Panc1 (cell line): ENCODE measurements at regions not wholly inside any gene's neighbourhood (a gene's known extent, or its start where the extent isn't known, plus 50 kb on each side); places are given as distances from the start of the nearest gene placed in this dataset.

ENCODE experiments used
- ATAC-seq: fragments of 200-7000 bp; cut with Tn5 transposase; 2 replicates; pipeline ENCODE4 v1.9.1; 2020; ENCODE audit warnings: mild to moderate bottlenecking, moderate library complexity
- BruUV-seq: library from RNA; stranded (reverse); fragments of 400-500 nt; replicated peaks from 2 replicates; lab custom pipeline; 2021; lab: Mats Ljungman, UMichigan
- CTCF ChIA-PET: fragments of 300-600 bp; sonication (Branson Sonifier 250); formaldehyde crosslinking; loops from one replicate; lab custom pipeline; 2022; ENCODE audit warnings: antibody characterized with exemption; lab: Charles Lee
- POLR2A ChIA-PET: fragments of 300-600 bp; sonication (Branson Sonifier 250); formaldehyde crosslinking; loops from one replicate; lab custom pipeline; 2022; ENCODE audit warnings: antibody characterized with exemption; lab: Charles Lee
- DNase-seq: peaks from one replicate; pipeline ENCODE4 v3.0.0-alpha.2; 2010; ENCODE audit warnings: low read depth, low spot score
- H3K27ac ChIP-seq: 2 replicates; pipeline ENCODE4 v1.5.1; 2011; ENCODE audit warnings: mild to moderate bottlenecking, low read length, inconsistent platforms
- H3K27me3 ChIP-seq: fragments of 200-500 bp; sonication (Bioruptor generic); 2 replicates; pipeline ENCODE4 v1.6.0; 2014; ENCODE audit warnings: low read length, inconsistent platforms; ENCODE audit not compliant: control insufficient read depth, insufficient read depth
- H3K36me3 ChIP-seq: fragments of 200-500 bp; sonication (Bioruptor generic); 2 replicates; pipeline ENCODE4 v1.5.1; 2014; ENCODE audit warnings: inconsistent platforms, mild to moderate bottlenecking, low read length, moderate library complexity; ENCODE audit not compliant: control insufficient read depth, insufficient read depth
- H3K4me1 ChIP-seq: 2 replicates; pipeline ENCODE4 v1.5.1; 2011; ENCODE audit warnings: inconsistent platforms, mild to moderate bottlenecking, low read length, moderate library complexity; ENCODE audit not compliant: control insufficient read depth, insufficient read depth
- H3K4me3 ChIP-seq, 2 experiments: 2 replicates each; pipeline ENCODE4 v1.5.1; 2011 to 2012; ENCODE audit warnings: low read depth in 2 of 2, low read length in 2 of 2, mild to moderate bottlenecking in 2 of 2, inconsistent platforms in 1 of 2, moderate library complexity in 1 of 2
- H3K9me3 ChIP-seq: fragments of 200-500 bp; sonication (Bioruptor generic); 2 replicates; pipeline ENCODE4 v1.5.1; 2014; ENCODE audit warnings: low read depth, mild to moderate bottlenecking, inconsistent platforms, low read length, moderate library complexity; ENCODE audit not compliant: control insufficient read depth, insufficient read depth
- CTCF ChIP-seq: fragments of 450-650 bp; IDR thresholded peaks from 2 replicates; pipeline ENCODE4 v1.5.1; 2017; ENCODE audit warnings: mild to moderate bottlenecking
- POLR2AphosphoS5 ChIP-seq: IDR thresholded peaks from 2 replicates; pipeline ENCODE4 v1.6.1; 2012; ENCODE audit warnings: mild to moderate bottlenecking, low read depth, low read length, moderate library complexity
- SIN3A ChIP-seq: IDR thresholded peaks from 2 replicates; pipeline ENCODE4 v1.6.1; 2012; ENCODE audit warnings: low read depth, mild to moderate bottlenecking, low read length, moderate library complexity, borderline replicate concordance; ENCODE audit not compliant: insufficient read depth
- TCF7L2 ChIP-seq: IDR thresholded peaks from 2 replicates; pipeline ENCODE4 v1.6.1; 2011; ENCODE audit warnings: mild to moderate bottlenecking, low read depth, low read length, inconsistent platforms
- in situ Hi-C: cut with HindIII; loops from 2 replicates; pipeline ENCODE4 v1.10.0; 2016; ENCODE audit warnings: low sequenced_read_pairs, low pct_unique_long_range_greater_than_20kb
- intact Hi-C: fragments of 100-400 bp; cut with micrococcal nuclease; formaldehyde crosslinking; loops from one replicate; pipeline ENCODE4 v1.10.0; 2022; ENCODE audit not compliant: unreplicated experiment
- TF ChIP-seq, protein P1 (sequence below), 2 experiments: IDR thresholded peaks; 2 replicates each; pipeline ENCODE4 v1.6.1; 2011 to 2012; ENCODE audit warnings: low read depth in 2 of 2, control low read depth in 1 of 2, low read length in 1 of 2, mild to moderate bottlenecking in 1 of 2, moderate library complexity in 1 of 2; ENCODE audit not compliant: insufficient read depth in 1 of 2

GRCh38 chr19:30105316-30105715, 163.3 kb downstream of the URI1 start:
- ChIA-PET POLR2A (no interaction called here), CTCF (no interaction called here)
- in situ Hi-C loops, result no loop called here

DNA sequence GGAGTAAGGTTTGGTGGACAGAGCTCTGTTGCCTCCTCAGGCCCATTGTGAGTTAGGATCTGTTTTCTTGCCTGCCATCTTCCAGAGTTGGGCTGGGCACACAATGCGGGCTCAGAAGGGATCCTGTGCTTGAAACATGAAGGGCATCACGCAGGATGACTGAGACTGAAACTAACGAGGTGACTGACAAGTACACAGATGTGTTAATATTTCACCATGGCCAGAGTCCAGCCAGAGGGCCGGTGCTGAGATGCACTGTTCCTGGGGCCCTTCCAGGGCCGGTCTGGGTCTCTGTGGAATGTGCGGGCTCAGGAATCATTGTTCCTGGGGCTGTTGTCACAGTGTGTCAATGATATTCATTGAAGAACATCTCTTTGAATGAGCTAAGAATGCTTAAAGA, 163.7 kb downstream of the URI1 start:
- Histone ChIP-seq H3K36me3 (no peaks in the 10 kb centered on the region), H3K4me3 (no peak overlapping the region), H3K27ac (no peak overlapping the region), H3K9me3 (no peaks in the 10 kb centered on the region), H3K27me3 (peaks cover 8% of the 10 kb centered on the region; the same call in 1 of the 2 replicates), H3K4me1 (no peaks in the 10 kb centered on the region)
- TF ChIP-seq CTCF, result no peak
- TF ChIP-seq POLR2AphosphoS5, result no peak
- TF ChIP-seq TCF7L2, result no peak
- no peak for TF ChIP-seq SIN3A
- TF ChIP-seq, protein P1, sequence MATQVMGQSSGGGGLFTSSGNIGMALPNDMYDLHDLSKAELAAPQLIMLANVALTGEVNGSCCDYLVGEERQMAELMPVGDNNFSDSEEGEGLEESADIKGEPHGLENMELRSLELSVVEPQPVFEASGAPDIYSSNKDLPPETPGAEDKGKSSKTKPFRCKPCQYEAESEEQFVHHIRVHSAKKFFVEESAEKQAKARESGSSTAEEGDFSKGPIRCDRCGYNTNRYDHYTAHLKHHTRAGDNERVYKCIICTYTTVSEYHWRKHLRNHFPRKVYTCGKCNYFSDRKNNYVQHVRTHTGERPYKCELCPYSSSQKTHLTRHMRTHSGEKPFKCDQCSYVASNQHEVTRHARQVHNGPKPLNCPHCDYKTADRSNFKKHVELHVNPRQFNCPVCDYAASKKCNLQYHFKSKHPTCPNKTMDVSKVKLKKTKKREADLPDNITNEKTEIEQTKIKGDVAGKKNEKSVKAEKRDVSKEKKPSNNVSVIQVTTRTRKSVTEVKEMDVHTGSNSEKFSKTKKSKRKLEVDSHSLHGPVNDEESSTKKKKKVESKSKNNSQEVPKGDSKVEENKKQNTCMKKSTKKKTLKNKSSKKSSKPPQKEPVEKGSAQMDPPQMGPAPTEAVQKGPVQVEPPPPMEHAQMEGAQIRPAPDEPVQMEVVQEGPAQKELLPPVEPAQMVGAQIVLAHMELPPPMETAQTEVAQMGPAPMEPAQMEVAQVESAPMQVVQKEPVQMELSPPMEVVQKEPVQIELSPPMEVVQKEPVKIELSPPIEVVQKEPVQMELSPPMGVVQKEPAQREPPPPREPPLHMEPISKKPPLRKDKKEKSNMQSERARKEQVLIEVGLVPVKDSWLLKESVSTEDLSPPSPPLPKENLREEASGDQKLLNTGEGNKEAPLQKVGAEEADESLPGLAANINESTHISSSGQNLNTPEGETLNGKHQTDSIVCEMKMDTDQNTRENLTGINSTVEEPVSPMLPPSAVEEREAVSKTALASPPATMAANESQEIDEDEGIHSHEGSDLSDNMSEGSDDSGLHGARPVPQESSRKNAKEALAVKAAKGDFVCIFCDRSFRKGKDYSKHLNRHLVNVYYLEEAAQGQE (IDR thresholded peaks at IDR 0.05; ENCODE audit: insufficient read depth in 1 of 2, low read depth in 2 of 2, low read length in 1 of 2), result no peak
- in situ Hi-C loops, result no loop called here
- ChIA-PET POLR2A (no interaction called here), CTCF (no interaction called here)
- BruUV-seq, result no TSS peak
- no peak for DNase-seq
- intact Hi-C loops, result no loop called here
- ATAC-seq, result no peak

More at GRCh38 chr19:30105316-30105715, 163.3 kb downstream of the URI1 start:
- DNase-seq (no peak), ATAC-seq (no peak)
- H3K27me3 ChIP-seq, result peaks cover 8% of the 10 kb centered on the region; the same call in 1 of the 2 replicates
- TF ChIP-seq, protein P1 (IDR thresholded peaks at IDR 0.05; ENCODE audit: insufficient read depth in 1 of 2, low read depth in 2 of 2, low read length in 1 of 2), result no peak
- TF ChIP-seq TCF7L2 (no peak), SIN3A (no peak), CTCF (no peak), POLR2AphosphoS5 (no peak)
- BruUV-seq, result no TSS peak
- intact Hi-C loops, result no loop called here
- H3K4me3 ChIP-seq, result no peak overlapping the region
- H3K27ac ChIP-seq, result no peak overlapping the region
- no peaks in the 10 kb centered on the region for H3K4me1 ChIP-seq
- H3K36me3 ChIP-seq, result no peaks in the 10 kb centered on the region
- no peaks in the 10 kb centered on the region for H3K9me3 ChIP-seq
